ENCODE measurements at regions not wholly inside any gene's neighbourhood (a gene's known extent, or its start where the extent isn't known, plus 50 kb on each side); places are given as distances from the start of the nearest gene placed in this dataset.

DNA sequence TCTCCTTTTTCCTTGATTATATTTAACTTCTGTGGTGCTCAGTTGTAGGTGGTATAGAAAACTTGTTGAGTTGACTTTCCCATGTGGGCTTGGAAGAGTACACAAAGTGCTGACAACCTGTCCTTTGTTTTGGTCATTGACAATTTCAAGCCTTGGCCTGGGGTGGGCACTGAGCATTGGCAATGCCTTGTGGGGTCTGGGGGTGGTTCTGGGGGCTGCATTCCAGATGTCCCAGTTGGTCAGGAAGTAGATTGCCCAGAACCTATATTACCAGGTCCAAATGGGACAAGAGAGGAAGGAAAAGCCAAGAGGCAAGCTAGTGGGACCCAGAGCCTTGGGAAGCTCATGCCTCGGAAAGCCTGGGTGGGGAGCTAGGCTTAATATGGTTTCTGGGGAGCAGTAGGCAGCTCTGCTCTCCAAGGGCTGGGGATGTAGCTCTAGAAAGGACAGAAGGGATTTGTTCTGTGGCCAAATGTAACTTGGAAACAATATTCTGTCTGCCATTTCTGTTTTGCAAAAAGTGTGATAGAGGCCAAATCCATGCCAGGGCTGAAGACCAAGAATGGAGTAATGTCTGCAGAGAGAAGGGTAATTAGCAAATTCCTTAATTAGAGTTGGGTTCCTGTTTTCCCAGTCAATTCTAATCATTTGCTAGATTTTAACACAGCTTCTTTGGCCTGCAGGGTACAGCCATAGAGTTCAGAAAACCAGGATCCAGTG, 87.4 kb downstream of the SLC4A3 start:
- TF ChIP-seq, protein P1, sequence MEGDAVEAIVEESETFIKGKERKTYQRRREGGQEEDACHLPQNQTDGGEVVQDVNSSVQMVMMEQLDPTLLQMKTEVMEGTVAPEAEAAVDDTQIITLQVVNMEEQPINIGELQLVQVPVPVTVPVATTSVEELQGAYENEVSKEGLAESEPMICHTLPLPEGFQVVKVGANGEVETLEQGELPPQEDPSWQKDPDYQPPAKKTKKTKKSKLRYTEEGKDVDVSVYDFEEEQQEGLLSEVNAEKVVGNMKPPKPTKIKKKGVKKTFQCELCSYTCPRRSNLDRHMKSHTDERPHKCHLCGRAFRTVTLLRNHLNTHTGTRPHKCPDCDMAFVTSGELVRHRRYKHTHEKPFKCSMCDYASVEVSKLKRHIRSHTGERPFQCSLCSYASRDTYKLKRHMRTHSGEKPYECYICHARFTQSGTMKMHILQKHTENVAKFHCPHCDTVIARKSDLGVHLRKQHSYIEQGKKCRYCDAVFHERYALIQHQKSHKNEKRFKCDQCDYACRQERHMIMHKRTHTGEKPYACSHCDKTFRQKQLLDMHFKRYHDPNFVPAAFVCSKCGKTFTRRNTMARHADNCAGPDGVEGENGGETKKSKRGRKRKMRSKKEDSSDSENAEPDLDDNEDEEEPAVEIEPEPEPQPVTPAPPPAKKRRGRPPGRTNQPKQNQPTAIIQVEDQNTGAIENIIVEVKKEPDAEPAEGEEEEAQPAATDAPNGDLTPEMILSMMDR (IDR thresholded peaks at IDR 0.05; ENCODE audit: insufficient read depth, missing control alignments): no peak
- FAIRE-seq (no peak), DNase-seq (ENCODE audit: insufficient read length, low spot score) (no peak)

DNA sequence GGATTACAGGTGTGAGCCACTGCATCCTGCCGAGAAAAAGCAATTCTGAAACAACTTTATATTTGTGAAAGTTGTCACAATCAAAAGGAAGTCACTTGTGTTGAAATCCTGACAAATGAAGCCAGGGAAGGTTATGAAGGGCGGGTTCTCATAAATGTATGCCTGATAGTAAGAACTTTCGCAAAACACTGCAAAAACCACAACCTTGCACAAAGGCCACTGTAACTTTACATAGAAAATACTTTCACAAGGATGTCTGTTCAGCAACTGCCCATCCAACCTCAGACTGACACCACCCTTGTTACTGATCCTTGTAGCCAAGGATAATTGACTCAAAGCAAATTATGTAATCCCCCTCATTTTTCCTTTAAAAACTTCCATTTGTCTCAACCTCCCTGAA, 90.6 kb downstream of the SLC4A3 start:
- TF ChIP-seq, protein P1 (IDR thresholded peaks at IDR 0.05; ENCODE audit: insufficient read depth, missing control alignments): no peak
- no peak for DNase-seq (ENCODE audit: insufficient read length, low spot score)
- no peak for FAIRE-seq

- no peak for FAIRE-seq
These were observed 92.1 kb downstream of the SLC4A3 start for GRCh38 chr2:219719521-219719920.

GRCh38 chr2:219720956-219721355, 93.5 kb downstream of the SLC4A3 start:
- DNase-seq (ENCODE audit: insufficient read length, low spot score) (no peak), FAIRE-seq (peak; percentile 46)
- TF ChIP-seq, protein P1 (IDR thresholded peaks at IDR 0.05; ENCODE audit: insufficient read depth, missing control alignments): no peak

More at GRCh38 chr2:219719521-219719920, 92.1 kb downstream of the SLC4A3 start:
- TF ChIP-seq, protein P1 (IDR thresholded peaks at IDR 0.05; ENCODE audit: insufficient read depth, missing control alignments): no peak
- no peak for DNase-seq (ENCODE audit: insufficient read length, low spot score)

DNA sequence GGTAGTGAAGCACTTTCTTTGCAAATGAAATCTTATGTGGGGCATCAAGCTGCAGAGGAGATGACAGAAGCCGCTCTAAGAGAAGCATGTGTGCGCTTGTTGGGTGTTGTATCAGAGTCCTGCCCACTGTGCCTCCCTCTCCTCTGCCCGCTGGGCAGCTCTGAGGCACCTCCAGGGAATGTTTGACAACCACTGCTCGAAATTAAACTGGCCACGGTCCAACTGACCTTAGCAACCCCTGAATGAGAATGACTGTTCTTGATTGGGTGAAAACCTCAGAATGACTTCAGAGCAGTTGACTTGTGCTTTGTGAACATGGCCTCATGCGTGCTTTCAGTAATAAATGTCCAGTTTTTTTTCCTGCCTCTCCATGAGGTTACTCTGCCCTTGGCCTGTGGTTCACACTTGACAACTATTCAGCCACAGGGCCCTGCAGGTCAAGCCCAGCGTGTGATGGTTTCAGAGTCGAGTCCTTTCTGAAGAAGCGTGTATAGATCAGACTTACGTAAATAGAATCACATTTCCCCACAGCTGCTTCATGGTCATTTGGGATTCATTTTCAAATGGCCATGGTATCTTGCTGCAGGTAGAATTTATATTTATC, 94.9 kb downstream of the SLC4A3 start:
- FAIRE-seq (no peak), DNase-seq (ENCODE audit: insufficient read length, low spot score) (no peak)
- TF ChIP-seq, protein P1 (IDR thresholded peaks at IDR 0.05; ENCODE audit: insufficient read depth, missing control alignments): no peak

- DNase-seq (ENCODE audit: insufficient read length, low spot score): no peak
- no peak for FAIRE-seq
- TF ChIP-seq, protein P1 (IDR thresholded peaks at IDR 0.05; ENCODE audit: insufficient read depth, missing control alignments): no peak
These were observed 95.9 kb downstream of the SLC4A3 start for GRCh38 chr2:219723311-219723710.

- DNase-seq (ENCODE audit: insufficient read length, low spot score): no peak
- TF ChIP-seq, protein P1 (IDR thresholded peaks at IDR 0.05; ENCODE audit: insufficient read depth, missing control alignments): no peak
- FAIRE-seq: no peak
These were observed 97.2 kb downstream of the SLC4A3 start for GRCh38 chr2:219724628-219725027.
